ENCODE measurements at regions not wholly inside any gene's neighbourhood (a gene's known extent, or its start where the extent isn't known, plus 50 kb on each side); places are given as distances from the start of the nearest gene placed in this dataset.

- TF ChIP-seq POLR2A (IDR thresholded peaks at IDR 0.05; ENCODE audit: low read length) (no peak), GATA1 (IDR thresholded peaks at IDR 0.05; ENCODE audit: low read depth, low read length) (no peak)
Measured at GRCh38 chr15:91383532-91383931, 283.5 kb downstream of the SV2B start.
